ENCODE measurements at regions not wholly inside any gene's neighbourhood (a gene's known extent, or its start where the extent isn't known, plus 50 kb on each side); places are given as distances from the start of the nearest gene placed in this dataset.

- H3K27ac Mint-ChIP-seq: no peak overlapping the region
- Histone ChIP-seq H3K4me3 (replicated peaks in 1 of 3; ENCODE audit: low read depth in 2 of 3, low read length in 3 of 3) (no peak overlapping the region), H3K27me3 (ENCODE audit: control insufficient read depth in 2 of 2, insufficient read depth in 2 of 2, low read length in 2 of 2) (no peaks in the 10 kb centered on the region), H3K36me3 (replicated peaks in 1 of 2; ENCODE audit: control insufficient read depth in 1 of 2, insufficient read depth in 2 of 2, low read length in 2 of 2) (no peaks in the 10 kb centered on the region), H3K79me2 (ENCODE audit: insufficient read depth, low read length) (no peaks in the 10 kb centered on the region), H3K27ac (ENCODE audit: low read depth in 1 of 2, low read length in 2 of 2) (no peak overlapping the region), H3K4me2 (replicated peaks; ENCODE audit: extremely low read depth, low read length, poor library complexity, severe bottlenecking) (no peak overlapping the region), H3K9ac (ENCODE audit: insufficient read depth, low read length, poor library complexity, severe bottlenecking) (no peak overlapping the region), H4K20me1 (ENCODE audit: insufficient read depth, low read length) (no peaks in the 10 kb centered on the region), H2AFZ (ENCODE audit: insufficient read depth, low read depth, low read length, poor library complexity, severe bottlenecking) (no peak overlapping the region), H3K9me3 (replicated peaks in 1 of 2; ENCODE audit: control insufficient read depth in 1 of 2, insufficient read depth in 1 of 2, low read length in 2 of 2) (no peaks in the 10 kb centered on the region), H3K4me1 (ENCODE audit: control insufficient read depth in 1 of 2, insufficient read depth in 2 of 2, low read length in 2 of 2) (no peaks in the 10 kb centered on the region)
- no peak for TF ChIP-seq CTCF (IDR thresholded peaks at IDR 0.05)
- H3K4me3 Mint-ChIP-seq: no peak overlapping the region
- peaks cover 0 to 2% (median 2%) of the 10 kb centered on the region in 3 donors for H3K27me3 Mint-ChIP-seq (ENCODE audit: low read depth in 3 of 3)
- intact Hi-C loops (cut with micrococcal nuclease): no loop called here
- WGBS (ENCODE audit: insufficient coverage): 71% methylated on average over 2 of the region's 11 CpGs
- H3K4me1 Mint-ChIP-seq: no peaks in the 10 kb centered on the region
- peaks cover 0 to 2% (median 0%) of the 10 kb centered on the region in 7 donors for H3K9me3 Mint-ChIP-seq
- DNase-seq: no peak
- H3K36me3 Mint-ChIP-seq: no peaks in the 10 kb centered on the region
Measured at GRCh38 chr2:163466331-163467250, 269.2 kb downstream of the FIGN start.

GRCh38 chr2:163465440-163465839 lies 270.4 kb downstream of the FIGN start:
- H3K27ac ChIP-seq (ENCODE audit: low read depth in 1 of 2, low read length in 2 of 2): no peak overlapping the region
- H3K4me3 Mint-ChIP-seq: no peak overlapping the region
- WGBS (ENCODE audit: insufficient coverage): no CpG with 5 or more reads among the region's 2 CpGs
- no peaks in the 10 kb centered on the region for H3K79me2 ChIP-seq (ENCODE audit: insufficient read depth, low read length)
- H3K4me3 ChIP-seq (replicated peaks in 1 of 3; ENCODE audit: low read depth in 2 of 3, low read length in 3 of 3): no peak overlapping the region
- no peaks in the 10 kb centered on the region for H3K36me3 Mint-ChIP-seq
- no peak overlapping the region for H3K4me2 ChIP-seq (replicated peaks; ENCODE audit: extremely low read depth, low read length, poor library complexity, severe bottlenecking)
- H2AFZ ChIP-seq (ENCODE audit: insufficient read depth, low read depth, low read length, poor library complexity, severe bottlenecking): no peak overlapping the region
- no peaks in the 10 kb centered on the region for H4K20me1 ChIP-seq (ENCODE audit: insufficient read depth, low read length)
- H3K27me3 Mint-ChIP-seq (ENCODE audit: low read depth in 3 of 3): peaks cover 0 to 2% (median 2%) of the 10 kb centered on the region in 3 donors
- intact Hi-C loops (cut with micrococcal nuclease): no loop called here
- no peaks in the 10 kb centered on the region for H3K4me1 ChIP-seq (ENCODE audit: control insufficient read depth in 1 of 2, insufficient read depth in 2 of 2, low read length in 2 of 2)
- no peak for TF ChIP-seq CTCF (IDR thresholded peaks at IDR 0.05)
- no peaks in the 10 kb centered on the region for H3K4me1 Mint-ChIP-seq
- peaks cover 0 to 2% (median 0%) of the 10 kb centered on the region in 7 donors for H3K9me3 Mint-ChIP-seq
- no peaks in the 10 kb centered on the region for H3K36me3 ChIP-seq (replicated peaks in 1 of 2; ENCODE audit: control insufficient read depth in 1 of 2, insufficient read depth in 2 of 2, low read length in 2 of 2)
- H3K27me3 ChIP-seq (ENCODE audit: control insufficient read depth in 2 of 2, insufficient read depth in 2 of 2, low read length in 2 of 2): no peaks in the 10 kb centered on the region
- H3K9ac ChIP-seq (ENCODE audit: insufficient read depth, low read length, poor library complexity, severe bottlenecking): no peak overlapping the region
- H3K9me3 ChIP-seq (replicated peaks in 1 of 2; ENCODE audit: control insufficient read depth in 1 of 2, insufficient read depth in 1 of 2, low read length in 2 of 2): no peaks in the 10 kb centered on the region
- DNase-seq: no peak
- H3K27ac Mint-ChIP-seq: no peak overlapping the region

Data from CD14-positive monocyte (primary cell).